HG03095 (cell line): ENCODE measurements at regions not wholly inside any gene's neighbourhood (a gene's known extent, or its start where the extent isn't known, plus 50 kb on each side); places are given as distances from the start of the nearest gene placed in this dataset.

ENCODE experiments used
- ATAC-seq: cut with Tn5 transposase; IDR thresholded peaks from one replicate; pipeline ENCODE4 v1.9.1; 2021; ENCODE audit warnings: moderate library complexity; ENCODE audit not compliant: unreplicated experiment

- ATAC-seq = no peak
Measured at GRCh38 chr3:193754719-193755118, 161.7 kb downstream of the OPA1 start.

GRCh38 chr3:193756536-193756935 is 163.5 kb downstream of the OPA1 start:
- ATAC-seq = no peak

DNA sequence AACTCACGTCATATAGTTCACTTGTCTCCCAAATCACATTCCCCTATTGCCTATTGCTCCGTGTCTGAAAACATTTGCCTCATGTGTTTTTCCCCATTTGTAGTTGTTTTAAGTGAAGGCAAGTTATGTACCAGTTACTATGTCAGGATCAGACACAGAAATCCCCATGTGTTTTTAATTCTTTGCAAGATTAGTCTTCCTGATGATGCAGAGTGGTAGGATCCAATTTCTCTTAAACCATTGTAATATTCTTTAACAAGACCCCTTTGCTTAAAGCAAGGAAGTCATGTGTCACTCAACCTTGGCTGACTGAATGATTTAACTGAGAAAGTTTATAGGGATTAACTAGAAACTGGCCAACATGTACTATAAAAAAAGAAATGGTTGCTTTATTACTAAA is 164.4 kb downstream of the OPA1 start:
- no peak for ATAC-seq

GRCh38 chr3:193761969-193762368 is 169.0 kb downstream of the OPA1 start:
- no peak for ATAC-seq

- ATAC-seq = no peak
Measured at GRCh38 chr3:193762657-193763056, 169.6 kb downstream of the OPA1 start.

DNA sequence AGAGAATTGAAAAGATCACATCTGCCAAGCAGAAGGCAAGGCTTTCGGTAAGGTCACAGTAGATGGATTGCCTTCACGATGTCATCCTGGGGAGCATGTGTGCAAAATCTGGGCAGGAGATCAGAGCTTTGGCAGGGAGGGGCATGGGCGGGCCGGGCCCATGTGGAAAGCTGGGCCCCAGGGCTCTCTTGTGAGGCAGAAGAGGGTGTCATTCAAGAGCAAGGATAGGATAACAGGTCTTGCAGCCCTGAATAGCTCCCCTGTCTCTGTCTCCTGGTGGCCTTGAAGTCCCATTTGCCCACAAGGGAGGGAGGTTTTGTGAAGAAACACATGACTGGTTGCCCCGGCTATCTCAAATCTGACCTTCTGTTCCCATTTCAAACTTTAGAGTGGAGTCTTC is 172.0 kb downstream of the OPA1 start:
- no peak for ATAC-seq

DNA sequence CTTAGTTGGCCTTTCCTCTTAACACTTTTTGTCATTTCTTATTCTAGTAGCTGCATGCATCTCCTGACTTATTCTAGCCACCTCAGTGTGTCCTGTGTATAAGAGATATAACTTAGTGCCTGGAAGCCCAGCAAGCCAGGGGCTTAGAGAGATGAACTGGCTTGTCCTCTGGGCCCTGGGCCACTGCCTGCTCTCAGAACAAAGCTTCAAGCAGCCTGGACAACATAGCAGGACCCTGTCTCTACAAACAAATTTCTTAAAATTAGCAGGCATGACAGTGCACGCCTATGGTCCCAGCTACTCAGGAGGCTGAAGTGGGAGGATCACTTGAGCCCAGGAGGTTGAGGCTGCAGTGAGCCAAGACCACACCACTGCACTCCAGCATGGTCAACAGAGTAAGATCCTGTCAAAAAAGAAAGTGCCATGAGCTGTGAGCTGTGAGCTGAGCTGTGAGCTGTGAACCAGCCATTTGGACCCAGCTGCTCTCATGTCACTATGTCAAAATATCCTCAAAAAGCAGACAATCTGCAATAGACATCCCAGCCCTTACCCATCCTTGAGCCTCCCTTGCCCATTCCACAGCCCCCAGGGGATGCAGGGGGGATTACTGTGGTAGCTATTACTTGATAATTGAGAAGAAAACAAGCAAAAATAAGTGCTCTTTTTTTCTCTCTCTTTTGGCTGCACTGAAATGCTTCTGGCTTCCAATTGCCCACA is 174.5 kb downstream of the OPA1 start:
- ATAC-seq = no peak

GRCh38 chr3:193768070-193768394 is 175.0 kb downstream of the OPA1 start:
- no peak for ATAC-seq

GRCh38 chr3:193769437-193769836 is 176.4 kb downstream of the OPA1 start:
- ATAC-seq = no peak

GRCh38 chr3:193771011-193771652 is 178.1 kb downstream of the OPA1 start:
- no peak for ATAC-seq

- ATAC-seq = no peak
Measured at GRCh38 chr3:193771653-193772421, 178.8 kb downstream of the OPA1 start.

- no peak for ATAC-seq
Measured at GRCh38 chr3:193772422-193772763, 179.4 kb downstream of the OPA1 start.

DNA sequence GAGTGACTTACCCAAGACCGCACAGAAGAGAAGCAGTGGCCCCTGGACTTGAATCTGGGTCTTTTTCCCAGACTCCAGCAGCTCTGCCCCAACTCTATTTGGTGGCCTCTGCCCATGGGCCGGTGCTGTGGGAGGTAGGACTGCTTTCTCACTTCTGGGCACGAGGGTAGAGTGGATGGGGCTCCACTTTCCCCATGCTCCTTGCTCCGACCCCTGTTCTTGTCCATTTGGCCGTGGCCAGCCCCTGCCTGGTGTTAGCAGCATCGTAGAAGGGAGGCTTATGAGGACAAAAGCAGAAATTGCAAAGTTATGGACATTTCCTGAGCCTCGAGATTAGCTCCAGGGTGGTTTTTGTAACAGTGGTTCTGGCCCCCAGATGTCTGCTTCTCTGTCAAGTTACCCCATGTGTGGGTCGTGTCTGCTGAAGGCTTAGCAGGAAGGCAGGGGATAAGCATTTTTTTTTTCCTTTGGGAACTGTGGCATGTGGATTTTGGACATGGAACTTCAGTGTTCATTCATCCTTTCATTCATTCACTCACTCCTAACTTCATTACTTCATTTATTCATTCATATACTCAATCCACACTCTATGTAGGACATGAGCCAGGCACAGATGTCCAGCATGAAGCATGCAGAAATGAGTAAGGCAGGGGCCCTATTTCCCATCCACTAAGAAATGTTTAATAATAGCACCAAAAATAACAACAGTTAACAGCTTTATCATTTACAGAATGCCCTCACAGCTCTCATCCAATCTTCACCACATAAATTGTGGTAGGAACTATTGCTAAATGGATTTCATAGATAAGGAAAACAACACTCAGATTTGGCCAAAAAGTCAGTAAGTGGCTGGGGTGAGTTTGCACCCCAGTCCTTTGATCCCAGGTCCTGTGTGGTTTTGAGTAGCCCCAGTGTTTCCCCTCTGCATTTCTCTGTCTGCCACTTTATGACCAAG is 180.5 kb downstream of the OPA1 start:
- ATAC-seq = no peak

- no peak for ATAC-seq
Measured at GRCh38 chr3:193774272-193774915, 181.4 kb downstream of the OPA1 start.

DNA sequence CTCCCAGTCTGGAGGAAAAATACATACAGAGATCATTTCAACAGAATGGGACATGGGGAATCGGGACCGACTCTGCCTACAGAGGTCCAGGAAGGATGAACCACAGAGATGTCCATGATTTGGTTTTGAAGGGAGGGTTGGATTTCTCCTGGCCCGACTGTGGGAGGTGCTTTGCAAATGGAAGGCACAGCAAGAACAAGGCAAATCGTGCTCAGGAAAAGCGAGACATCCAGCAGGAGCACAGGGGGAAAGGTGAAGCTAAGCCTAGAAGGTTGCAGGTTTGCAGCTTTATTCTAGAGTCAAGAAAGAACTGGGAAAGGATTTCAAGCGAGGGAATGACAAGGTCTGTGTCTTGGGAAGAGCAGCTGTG is 181.9 kb downstream of the OPA1 start:
- ATAC-seq = no peak

DNA sequence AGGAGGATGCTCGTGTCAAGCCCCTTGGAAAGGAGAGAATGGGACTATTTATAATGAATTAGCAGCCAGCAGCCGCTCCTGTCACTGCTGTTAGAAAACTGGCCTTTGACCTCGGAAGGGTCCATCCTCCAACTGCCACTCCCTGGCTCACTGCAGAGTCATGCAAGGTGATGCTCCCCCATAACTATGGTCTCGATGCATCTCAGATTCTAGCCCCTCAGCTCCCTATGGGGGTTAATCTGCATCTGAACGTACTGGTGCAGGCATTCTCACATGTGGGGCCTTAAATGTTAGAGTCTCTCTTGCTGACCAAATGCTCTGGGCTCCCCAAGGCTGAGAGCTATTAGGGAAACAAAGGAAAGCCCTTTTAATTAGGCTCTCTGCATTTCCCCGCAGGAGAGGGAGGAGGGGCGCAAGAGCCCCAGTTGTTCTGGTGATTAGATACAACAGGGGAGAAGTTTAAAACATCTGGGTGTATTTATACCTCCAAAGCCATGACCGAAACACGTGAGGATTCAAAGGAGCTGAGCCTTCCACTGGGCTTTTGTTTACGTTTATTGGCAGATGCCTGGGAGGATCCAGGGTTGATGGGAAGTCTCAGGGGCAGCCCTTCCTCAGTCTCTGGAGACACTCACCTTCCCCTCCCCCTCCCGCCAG is 182.5 kb downstream of the OPA1 start:
- ATAC-seq = no peak

GRCh38 chr3:193776626-193777358 is 183.8 kb downstream of the OPA1 start:
- no peak for ATAC-seq

DNA sequence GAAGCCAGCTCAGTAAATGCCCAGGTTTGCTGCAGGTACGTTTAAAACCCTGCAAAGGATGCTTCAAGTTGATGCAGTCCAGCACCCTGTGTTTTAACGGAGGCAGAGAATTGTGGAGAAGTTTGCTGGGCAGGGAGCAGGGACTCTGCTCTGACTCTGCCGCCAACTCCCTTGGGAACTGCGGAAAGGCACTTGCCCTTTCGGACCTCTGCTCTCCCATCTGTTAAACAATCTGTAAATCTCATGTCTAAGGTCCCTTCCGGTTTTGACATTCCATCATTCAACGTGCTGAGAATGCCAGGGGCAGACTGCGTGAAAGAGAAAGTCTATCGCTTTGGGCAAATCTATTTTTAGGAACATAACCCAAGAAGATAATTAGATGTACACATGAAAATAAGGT is 184.5 kb downstream of the OPA1 start:
- ATAC-seq = no peak

- no peak for ATAC-seq
Measured at GRCh38 chr3:193778676-193779075, 185.7 kb downstream of the OPA1 start.

DNA sequence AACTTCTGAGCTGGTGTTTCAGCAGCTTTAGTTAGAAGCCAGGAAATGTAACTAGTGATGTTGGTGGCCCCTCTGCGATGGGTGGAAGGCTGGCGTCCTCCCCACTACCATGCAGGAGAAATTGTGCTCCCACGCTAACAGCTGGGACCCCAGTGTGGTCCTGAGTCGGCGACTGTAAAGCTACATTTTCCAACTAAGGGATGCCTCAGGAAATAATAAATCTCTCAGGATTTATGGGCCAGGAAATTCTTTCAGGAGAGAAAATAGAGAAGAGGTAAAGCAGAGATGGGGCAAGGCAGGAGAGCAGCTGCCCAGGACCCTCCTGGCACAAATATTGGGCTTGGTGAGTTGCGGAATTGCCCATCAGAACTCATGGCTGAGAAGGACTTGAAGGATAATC is 186.9 kb downstream of the OPA1 start:
- no peak for ATAC-seq
